ENCODE measurements at regions not wholly inside any gene's neighbourhood (a gene's known extent, or its start where the extent isn't known, plus 50 kb on each side); places are given as distances from the start of the nearest gene placed in this dataset.

DNA sequence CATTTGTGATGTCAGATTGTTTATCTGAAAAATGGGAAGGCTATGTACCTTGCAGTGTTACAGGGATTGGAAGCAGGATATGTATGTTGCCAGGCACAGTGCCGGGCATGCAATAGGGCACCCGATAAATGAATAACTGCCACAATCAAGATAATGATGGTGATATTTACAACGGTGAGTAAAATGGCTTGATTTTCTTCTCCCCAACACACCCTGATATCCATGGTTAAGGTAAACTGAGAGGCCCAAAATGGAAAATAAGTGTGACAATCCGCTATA is 108.3 kb downstream of the CYP26A1 start:
- H3K9me3 ChIP-seq (ENCODE audit: low read length): no peaks in the 10 kb centered on the region
- no peak overlapping the region for H2AFZ ChIP-seq (ENCODE audit: low read length)
- no peaks in the 10 kb centered on the region for H3K9me2 ChIP-seq (ENCODE audit: low read depth, low read length)
- H3K4me2 ChIP-seq (ENCODE audit: low read length): no peak overlapping the region
- H3K4me1 ChIP-seq (ENCODE audit: insufficient read depth, low read length, severe bottlenecking): no peaks in the 10 kb centered on the region
- H3F3A ChIP-seq (ENCODE audit: insufficient read depth, low read length): no peaks in the 10 kb centered on the region
- no peak overlapping the region for H3K27ac ChIP-seq (ENCODE audit: low read depth, low read length, poor library complexity, severe bottlenecking)
- no peak for TF ChIP-seq EZH2 (IDR thresholded peaks at IDR 0.05; ENCODE audit: borderline replicate concordance, low read length)
- TF ChIP-seq CTCF (IDR thresholded peaks at IDR 0.05; ENCODE audit: low read length): no peak
- H3K9ac ChIP-seq (ENCODE audit: low read length): no peak overlapping the region
- H3K27me3 ChIP-seq (ENCODE audit: insufficient read depth, low read length): no peaks in the 10 kb centered on the region
- H3K4me3 ChIP-seq (ENCODE audit: low read depth, low read length, poor library complexity, severe bottlenecking): no peak overlapping the region
- no peaks in the 10 kb centered on the region for H3K36me3 ChIP-seq (ENCODE audit: insufficient read depth, low read length)
- no peaks in the 10 kb centered on the region for H3K79me2 ChIP-seq (ENCODE audit: insufficient read depth, low read length)
- no peaks in the 10 kb centered on the region for H4K20me1 ChIP-seq (ENCODE audit: insufficient read depth, low read length)

GRCh38 chr10:93182790-93183189 is 109.1 kb downstream of the CYP26A1 start:
- H3K9me2 ChIP-seq (ENCODE audit: low read depth, low read length): no peaks in the 10 kb centered on the region
- TF ChIP-seq EZH2 (IDR thresholded peaks at IDR 0.05; ENCODE audit: borderline replicate concordance, low read length) (no peak), CTCF (IDR thresholded peaks at IDR 0.05; ENCODE audit: low read length) (no peak)
- no peak overlapping the region for H3K4me2 ChIP-seq (ENCODE audit: low read length)
- no peaks in the 10 kb centered on the region for H3F3A ChIP-seq (ENCODE audit: insufficient read depth, low read length)
- H3K79me2 ChIP-seq (ENCODE audit: insufficient read depth, low read length): no peaks in the 10 kb centered on the region
- H4K20me1 ChIP-seq (ENCODE audit: insufficient read depth, low read length): no peaks in the 10 kb centered on the region
- H3K27me3 ChIP-seq (ENCODE audit: insufficient read depth, low read length): no peaks in the 10 kb centered on the region
- no peaks in the 10 kb centered on the region for H3K9me3 ChIP-seq (ENCODE audit: low read length)
- H2AFZ ChIP-seq (ENCODE audit: low read length): no peak overlapping the region
- no peaks in the 10 kb centered on the region for H3K4me1 ChIP-seq (ENCODE audit: insufficient read depth, low read length, severe bottlenecking)
- H3K27ac ChIP-seq (ENCODE audit: low read depth, low read length, poor library complexity, severe bottlenecking): no peak overlapping the region
- no peak overlapping the region for H3K4me3 ChIP-seq (ENCODE audit: low read depth, low read length, poor library complexity, severe bottlenecking)
- no peaks in the 10 kb centered on the region for H3K36me3 ChIP-seq (ENCODE audit: insufficient read depth, low read length)
- H3K9ac ChIP-seq (ENCODE audit: low read length): no peak overlapping the region

GRCh38 chr10:93186653-93187052 is 113.0 kb downstream of the CYP26A1 start:
- Histone ChIP-seq H4K20me1 (ENCODE audit: insufficient read depth, low read length) (no peaks in the 10 kb centered on the region), H3K27me3 (ENCODE audit: insufficient read depth, low read length) (no peaks in the 10 kb centered on the region), H3K4me3 (ENCODE audit: low read depth, low read length, poor library complexity, severe bottlenecking) (no peak overlapping the region), H3K9ac (ENCODE audit: low read length) (no peak overlapping the region), H3K79me2 (ENCODE audit: insufficient read depth, low read length) (no peaks in the 10 kb centered on the region), H3K27ac (ENCODE audit: low read depth, low read length, poor library complexity, severe bottlenecking) (no peak overlapping the region), H3K9me3 (ENCODE audit: low read length) (no peaks in the 10 kb centered on the region), H3K9me2 (ENCODE audit: low read depth, low read length) (no peaks in the 10 kb centered on the region), H3K4me2 (ENCODE audit: low read length) (no peak overlapping the region), H2AFZ (ENCODE audit: low read length) (no peak overlapping the region), H3K36me3 (ENCODE audit: insufficient read depth, low read length) (no peaks in the 10 kb centered on the region), H3K4me1 (ENCODE audit: insufficient read depth, low read length, severe bottlenecking) (no peaks in the 10 kb centered on the region), H3F3A (ENCODE audit: insufficient read depth, low read length) (no peaks in the 10 kb centered on the region)
- TF ChIP-seq EZH2 (IDR thresholded peaks at IDR 0.05; ENCODE audit: borderline replicate concordance, low read length) (no peak), CTCF (IDR thresholded peaks at IDR 0.05; ENCODE audit: low read length) (no peak)

All from OCI-LY1 (cell line).